IPS-15b (cell line): ENCODE measurements at regions not wholly inside any gene's neighbourhood (a gene's known extent, or its start where the extent isn't known, plus 50 kb on each side); places are given as distances from the start of the nearest gene placed in this dataset.
"Not testable (repeated sequence)": the region's sequence is repeated elsewhere in the genome, so short reads cannot be mapped to it uniquely, and the experiment has no call there.

Experiments
- H3K27me3 ChIP-seq: one replicate; pipeline ENCODE4 v1.6.1; 2013; ENCODE audit warnings: low read length; ENCODE audit not compliant: control insufficient read depth, insufficient read depth
- H3K36me3 ChIP-seq: one replicate; pipeline ENCODE4 v1.6.1; 2013; ENCODE audit warnings: low read length; ENCODE audit not compliant: control insufficient read depth, insufficient read depth
- H3K4me1 ChIP-seq: one replicate; pipeline ENCODE4 v1.6.1; 2013; ENCODE audit warnings: mild to moderate bottlenecking, low read length; ENCODE audit not compliant: control insufficient read depth, insufficient read depth
- H3K4me3 ChIP-seq: one replicate; pipeline ENCODE4 v1.5.1; 2013; ENCODE audit warnings: low read depth, low read length
- H3K9ac ChIP-seq: one replicate; pipeline ENCODE4 v1.6.1; 2013; ENCODE audit warnings: low read depth, mild to moderate bottlenecking, low read length
- H3K9me3 ChIP-seq: one replicate; pipeline ENCODE4 v1.6.1; 2013; ENCODE audit warnings: mild to moderate bottlenecking, low read length; ENCODE audit not compliant: control insufficient read depth, insufficient read depth

GRCh38 chr3:75193797-75194196 lies 470.3 kb upstream of the FRG2C start:
- Histone ChIP-seq H3K4me1 (no peaks in the 10 kb centered on the region), H3K4me3 (no peak overlapping the region), H3K27me3 (no peaks in the 10 kb centered on the region), H3K9ac (no peak overlapping the region), H3K9me3 (no peaks in the 10 kb centered on the region), H3K36me3 (no peaks in the 10 kb centered on the region)

- H3K27me3 ChIP-seq, H3K4me1 ChIP-seq, H3K9me3 ChIP-seq, H3K9ac ChIP-seq, H3K36me3 ChIP-seq, H3K4me3 ChIP-seq: not testable (repeated sequence)
Observed at GRCh38 chr3:75214332-75214731, 449.8 kb upstream of the FRG2C start.

GRCh38 chr3:75218577-75218976 lies 445.6 kb upstream of the FRG2C start:
- H3K9ac ChIP-seq = no peak overlapping the region
- H3K4me1 ChIP-seq = no peaks in the 10 kb centered on the region
- H3K4me3 ChIP-seq = no peak overlapping the region
- H3K27me3 ChIP-seq = no peaks in the 10 kb centered on the region
- H3K36me3 ChIP-seq = no peaks in the 10 kb centered on the region
- no peaks in the 10 kb centered on the region for H3K9me3 ChIP-seq

GRCh38 chr3:75220932-75221331 lies 443.2 kb upstream of the FRG2C start:
- Histone ChIP-seq H3K27me3 (no peaks in the 10 kb centered on the region), H3K36me3 (no peaks in the 10 kb centered on the region), H3K9me3 (no peaks in the 10 kb centered on the region), H3K4me1 (no peaks in the 10 kb centered on the region), H3K4me3 (no peak overlapping the region), H3K9ac (no peak overlapping the region)

GRCh38 chr3:75224412-75224811 lies 439.7 kb upstream of the FRG2C start:
- Histone ChIP-seq H3K4me1 (no peaks in the 10 kb centered on the region), H3K4me3 (no peak overlapping the region), H3K27me3 (no peaks in the 10 kb centered on the region), H3K36me3 (no peaks in the 10 kb centered on the region), H3K9me3 (no peaks in the 10 kb centered on the region), H3K9ac (no peak overlapping the region)

GRCh38 chr3:75232216-75232615 lies 431.9 kb upstream of the FRG2C start:
- Histone ChIP-seq H3K27me3 (no peaks in the 10 kb centered on the region), H3K9ac (no peak overlapping the region), H3K4me3 (no peak overlapping the region)

GRCh38 chr3:75235631-75236030 lies 428.5 kb upstream of the FRG2C start:
- H3K4me1 ChIP-seq = no peaks in the 10 kb centered on the region
- H3K4me3 ChIP-seq = no peak overlapping the region
- H3K9ac ChIP-seq = no peak overlapping the region
- H3K36me3 ChIP-seq = no peaks in the 10 kb centered on the region
- no peaks in the 10 kb centered on the region for H3K27me3 ChIP-seq
- H3K9me3 ChIP-seq = no peaks in the 10 kb centered on the region

More at GRCh38 chr3:75232216-75232615, 431.9 kb upstream of the FRG2C start:
- Histone ChIP-seq H3K9me3 (no peaks in the 10 kb centered on the region), H3K4me1 (no peaks in the 10 kb centered on the region), H3K36me3 (no peaks in the 10 kb centered on the region)

- Histone ChIP-seq H3K4me3 (no peak overlapping the region), H3K9ac (no peak overlapping the region), H3K36me3 (no peaks in the 10 kb centered on the region), H3K4me1 (no peaks in the 10 kb centered on the region), H3K27me3 (no peaks in the 10 kb centered on the region), H3K9me3 (no peaks in the 10 kb centered on the region)
Observed at GRCh38 chr3:75237053-75237452, 427.1 kb upstream of the FRG2C start.

GRCh38 chr3:75237477-75237876 lies 426.7 kb upstream of the FRG2C start:
- Histone ChIP-seq H3K36me3 (no peaks in the 10 kb centered on the region), H3K27me3 (no peaks in the 10 kb centered on the region), H3K4me1 (no peaks in the 10 kb centered on the region), H3K4me3 (no peak overlapping the region), H3K9me3 (no peaks in the 10 kb centered on the region), H3K9ac (no peak overlapping the region)

GRCh38 chr3:75241226-75241962 lies 422.7 kb upstream of the FRG2C start:
- not testable (repeated sequence) for H3K9ac ChIP-seq, H3K4me3 ChIP-seq

GRCh38 chr3:75242012-75242735 lies 422.0 kb upstream of the FRG2C start:
- no peak overlapping the region for H3K9ac ChIP-seq
- H3K27me3 ChIP-seq = no peaks in the 10 kb centered on the region
- H3K9me3 ChIP-seq = no peaks in the 10 kb centered on the region
- H3K4me3 ChIP-seq = no peak overlapping the region
- H3K36me3 ChIP-seq = no peaks in the 10 kb centered on the region
- no peaks in the 10 kb centered on the region for H3K4me1 ChIP-seq

More at GRCh38 chr3:75241226-75241962, 422.7 kb upstream of the FRG2C start:
- H3K4me1 ChIP-seq, H3K36me3 ChIP-seq, H3K9me3 ChIP-seq, H3K27me3 ChIP-seq: not testable (repeated sequence)

- H3K9me3 ChIP-seq = no peaks in the 10 kb centered on the region
- H3K27me3 ChIP-seq = no peaks in the 10 kb centered on the region
- H3K36me3 ChIP-seq = no peaks in the 10 kb centered on the region
- no peak overlapping the region for H3K4me3 ChIP-seq
- no peaks in the 10 kb centered on the region for H3K4me1 ChIP-seq
- no peak overlapping the region for H3K9ac ChIP-seq
Observed at GRCh38 chr3:75248974-75249373, 415.2 kb upstream of the FRG2C start.
